GM18499 (cell line): ENCODE measurements at regions not wholly inside any gene's neighbourhood (a gene's known extent, or its start where the extent isn't known, plus 50 kb on each side); places are given as distances from the start of the nearest gene placed in this dataset.
A peak's percentile ranks its signal among the peaks of the same experiment; 100 is the strongest.
"Not testable (repeated sequence)": the region's sequence is repeated elsewhere in the genome, so short reads cannot be mapped to it uniquely, and the experiment has no call there.

ENCODE experiments used
- ATAC-seq: cut with Tn5 transposase; IDR thresholded peaks from one replicate; pipeline ENCODE4 v1.9.1; 2021; ENCODE audit warnings: moderate number of reproducible peaks; ENCODE audit not compliant: insufficient read depth, unreplicated experiment

DNA sequence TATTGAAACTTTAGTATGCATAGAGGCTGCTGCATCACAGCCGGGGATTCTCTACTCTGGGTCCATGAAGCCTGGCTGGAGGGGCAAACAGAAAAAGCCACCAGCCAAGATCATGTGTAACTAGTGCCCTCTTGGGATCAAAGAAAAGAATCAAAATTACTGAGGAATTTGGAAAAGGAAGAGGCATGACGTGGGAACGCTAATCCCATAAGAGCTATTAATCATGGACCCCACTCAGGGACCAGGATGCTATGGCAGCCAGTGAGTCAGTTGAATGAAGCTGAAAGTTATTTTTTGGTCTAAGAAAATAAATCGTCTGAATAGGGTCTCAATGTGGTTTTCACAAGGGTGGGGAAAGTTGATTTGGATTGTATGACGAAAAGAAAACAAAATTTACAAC, 1165.1 kb downstream of the ROBO2 start:
- no peak for ATAC-seq

- ATAC-seq: no peak
Observed at GRCh38 chr3:78221300-78221699, 1181.4 kb downstream of the ROBO2 start.

DNA sequence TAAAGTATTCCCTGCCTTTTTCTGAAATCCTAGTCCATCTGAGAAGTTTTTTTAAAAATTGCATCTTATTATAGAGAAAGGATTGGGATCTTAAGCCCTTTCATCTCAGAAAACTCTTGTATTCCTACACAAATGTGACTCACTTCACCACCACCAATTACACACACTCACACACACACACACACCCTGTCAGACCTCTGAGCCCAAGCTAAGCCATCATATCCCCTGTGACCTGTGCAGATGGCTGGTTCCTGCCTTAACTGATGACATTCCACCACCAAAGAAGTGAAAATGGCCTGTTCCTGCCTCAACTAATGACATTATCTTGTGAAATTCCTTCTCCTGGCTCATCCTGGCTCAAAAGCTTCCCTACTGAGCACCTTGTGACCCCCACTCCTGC, 1181.9 kb downstream of the ROBO2 start:
- no peak for ATAC-seq

GRCh38 chr3:78235841-78236240, 1195.9 kb downstream of the ROBO2 start:
- no peak for ATAC-seq

DNA sequence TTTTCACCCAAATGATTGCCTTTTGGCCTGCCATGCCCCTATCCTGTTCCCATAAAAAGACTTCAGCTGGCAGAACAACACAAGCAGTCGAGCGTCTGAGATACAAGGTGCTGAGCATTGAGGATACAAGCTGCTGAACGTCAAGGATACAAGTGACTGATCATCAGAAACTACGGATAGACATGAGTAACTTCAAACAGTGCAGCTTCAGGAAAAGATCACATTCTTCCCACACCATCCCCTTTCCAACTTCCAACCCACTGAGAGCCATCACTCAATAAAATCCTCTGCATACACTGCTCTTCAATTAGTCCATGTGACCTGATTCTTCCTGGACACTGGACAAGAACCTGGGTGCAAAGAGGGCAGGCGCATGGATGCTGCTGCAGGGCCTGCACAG, 1198.9 kb downstream of the ROBO2 start:
- no peak for ATAC-seq

- ATAC-seq: no peak
Observed at GRCh38 chr3:78242724-78243123, 1202.8 kb downstream of the ROBO2 start.

- no peak for ATAC-seq
Observed at GRCh38 chr3:78244136-78244535, 1204.2 kb downstream of the ROBO2 start.

DNA sequence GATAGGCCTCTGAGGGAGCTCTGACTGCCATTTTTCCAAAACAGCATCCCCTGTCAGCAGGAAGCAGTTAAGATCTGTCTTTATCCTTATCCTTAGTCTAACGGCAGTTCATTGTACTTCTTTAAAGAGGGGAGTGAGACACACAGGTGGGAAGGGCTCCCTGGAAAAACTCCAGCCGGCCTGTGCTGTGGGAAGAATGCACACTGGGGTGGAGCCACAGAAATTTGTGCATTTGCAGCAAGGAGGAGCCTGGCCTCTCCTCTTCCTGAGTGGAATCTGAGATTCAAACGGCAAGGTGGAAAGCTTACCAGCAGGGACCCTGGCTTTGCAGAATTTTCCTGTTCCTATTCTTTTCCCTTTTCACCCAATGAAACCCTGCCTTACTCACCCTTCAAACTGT, 1209.4 kb downstream of the ROBO2 start:
- ATAC-seq: no peak

GRCh38 chr3:78253860-78254259, 1214.0 kb downstream of the ROBO2 start:
- ATAC-seq: no peak

DNA sequence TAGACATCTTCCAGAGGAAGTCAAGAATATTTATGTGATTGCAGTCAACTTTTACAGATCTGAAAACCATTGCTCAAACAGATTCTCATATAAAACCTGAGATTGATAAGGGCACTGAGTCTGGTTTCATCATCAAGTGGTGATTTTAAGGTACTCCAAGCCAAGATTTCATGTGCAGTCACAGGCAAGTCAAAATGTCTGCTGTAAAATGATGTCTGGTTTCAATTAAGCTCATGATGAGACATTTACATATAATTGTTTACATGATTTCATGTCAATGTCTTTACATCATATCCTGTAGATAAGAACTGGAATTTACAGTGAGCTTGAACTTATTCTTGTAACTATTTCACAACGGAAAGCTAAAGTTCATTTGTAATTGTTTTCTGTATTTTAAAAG, 1215.5 kb downstream of the ROBO2 start:
- ATAC-seq: no peak

- ATAC-seq: no peak
Observed at GRCh38 chr3:78256123-78256522, 1216.2 kb downstream of the ROBO2 start.

DNA sequence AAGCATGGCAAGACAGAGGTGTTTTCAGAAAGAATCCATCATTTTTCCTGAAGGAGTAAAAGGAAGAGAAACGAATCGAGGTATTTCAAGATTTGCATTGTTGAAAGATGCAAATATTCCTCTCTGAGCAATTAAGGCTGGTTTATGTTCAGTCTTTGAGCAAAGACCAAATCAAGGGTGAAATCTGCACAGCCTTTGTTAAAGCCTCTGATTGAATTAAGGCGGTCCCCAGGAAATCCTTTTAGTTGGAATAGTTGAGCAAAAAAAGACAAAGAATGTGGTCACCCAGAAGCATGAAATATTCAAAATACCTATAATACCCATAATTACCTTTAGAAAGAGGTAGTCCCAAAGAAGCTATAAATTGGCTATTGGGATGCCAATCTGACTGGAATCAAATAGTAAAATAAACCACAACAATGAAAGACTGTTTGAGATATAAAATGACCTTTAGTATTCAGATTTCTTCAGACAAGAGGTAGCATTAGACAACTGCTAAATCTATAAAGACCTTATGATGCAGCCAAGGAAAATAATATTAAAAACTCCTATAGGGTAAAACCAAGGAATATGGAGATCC, 1218.1 kb downstream of the ROBO2 start:
- ATAC-seq: no peak

DNA sequence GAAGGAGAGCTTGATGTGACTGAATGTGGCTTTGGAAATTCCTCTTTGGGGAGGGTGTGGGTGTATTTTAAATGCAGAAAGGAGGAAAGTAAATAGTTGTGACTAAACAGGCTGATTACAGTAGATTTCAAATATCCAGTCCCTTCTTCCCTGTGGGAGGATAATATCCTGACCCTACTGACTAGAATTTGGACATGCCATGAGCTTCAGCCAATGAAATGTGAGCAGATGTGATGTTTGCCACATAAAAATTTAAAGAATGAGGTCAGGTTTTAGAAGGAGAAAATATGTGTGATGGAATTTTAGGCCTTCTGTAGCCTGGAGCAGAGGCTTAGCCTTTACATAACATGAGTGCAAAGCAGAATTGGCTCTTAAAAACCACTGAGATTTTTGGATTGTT, 1218.9 kb downstream of the ROBO2 start:
- ATAC-seq: no peak

DNA sequence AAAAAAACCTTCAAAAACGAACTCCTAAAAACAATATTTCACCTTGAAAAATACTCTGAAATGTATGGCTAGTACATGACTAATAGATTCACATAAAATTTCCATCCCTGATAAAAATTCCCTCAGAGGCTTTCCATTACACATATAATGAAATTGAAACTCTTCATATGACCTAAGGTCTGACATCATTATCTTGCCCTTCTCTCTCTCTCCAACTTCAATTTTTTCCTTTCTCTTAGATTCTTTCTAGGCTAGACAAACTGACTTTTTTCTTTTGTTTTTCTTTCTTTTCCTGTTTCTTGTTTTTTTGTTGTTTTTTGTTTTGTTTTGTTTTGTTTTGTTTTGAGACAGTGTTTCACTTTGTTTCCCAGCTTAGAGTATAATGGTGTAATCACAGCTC, 1220.5 kb downstream of the ROBO2 start:
- no peak for ATAC-seq

GRCh38 chr3:78266550-78266949, 1226.7 kb downstream of the ROBO2 start:
- not testable (repeated sequence) for ATAC-seq

- ATAC-seq: no peak
Observed at GRCh38 chr3:78267235-78267634, 1227.3 kb downstream of the ROBO2 start.

- no peak for ATAC-seq
Observed at GRCh38 chr3:78268087-78268486, 1228.2 kb downstream of the ROBO2 start.

GRCh38 chr3:78268716-78269668, 1229.1 kb downstream of the ROBO2 start:
- ATAC-seq: no peak

DNA sequence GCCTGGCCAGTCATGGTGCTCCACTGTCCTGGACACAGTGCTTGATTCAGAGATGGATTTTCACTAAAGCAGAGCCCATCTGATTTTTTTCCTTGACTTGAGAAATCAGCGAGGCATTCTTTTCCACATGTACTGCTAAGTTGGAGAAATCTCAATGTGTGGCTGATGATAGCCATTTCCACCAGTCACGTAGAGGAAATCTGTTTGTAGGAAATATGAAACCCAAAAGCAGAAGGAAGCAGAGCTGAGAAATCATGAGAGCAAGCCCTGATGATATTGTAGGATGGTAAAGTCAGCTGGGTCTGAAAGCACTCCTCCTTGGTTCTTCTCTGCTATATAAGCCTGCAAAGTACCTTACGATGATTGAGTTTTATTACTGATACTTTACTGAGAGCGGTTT, 1233.4 kb downstream of the ROBO2 start:
- no peak for ATAC-seq

DNA sequence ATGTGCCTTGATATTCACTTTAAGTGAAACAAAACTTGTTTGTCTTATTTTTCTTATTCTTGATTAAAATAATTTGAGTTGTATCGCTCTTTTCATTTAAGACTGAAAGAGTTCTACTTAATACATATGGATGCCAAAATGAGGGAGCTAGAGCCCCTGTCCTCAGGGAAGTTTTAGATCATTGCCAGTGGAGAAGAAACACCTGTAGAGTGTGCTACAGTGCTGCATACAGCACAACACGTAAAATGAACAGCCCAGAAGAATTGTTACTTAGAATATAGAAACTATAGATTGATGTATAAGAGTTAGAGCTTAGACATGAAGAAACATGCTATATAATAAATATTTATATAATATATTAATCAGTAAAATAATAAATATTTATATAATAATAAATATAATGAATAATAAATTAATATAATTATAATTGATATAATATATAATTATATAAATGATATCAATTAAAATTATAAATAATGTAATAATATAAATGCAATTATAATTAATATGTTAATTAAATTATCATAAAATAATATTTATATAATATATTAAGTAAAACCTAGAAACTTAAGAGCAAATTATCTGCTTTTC, 1234.7 kb downstream of the ROBO2 start:
- no peak for ATAC-seq

GRCh38 chr3:78275420-78275852, 1235.5 kb downstream of the ROBO2 start:
- ATAC-seq: peak; percentile 58
